ENCODE measurements at regions not wholly inside any gene's neighbourhood (a gene's known extent, or its start where the extent isn't known, plus 50 kb on each side); places are given as distances from the start of the nearest gene placed in this dataset.

GRCh38 chr11:70725739-70726138, 327.4 kb downstream of the CTTN start:
- no peak for DNase-seq (ENCODE audit: low spot score)

- DNase-seq (ENCODE audit: low spot score): no peak
These were observed 328.7 kb downstream of the CTTN start for GRCh38 chr11:70727021-70727420.

DNA sequence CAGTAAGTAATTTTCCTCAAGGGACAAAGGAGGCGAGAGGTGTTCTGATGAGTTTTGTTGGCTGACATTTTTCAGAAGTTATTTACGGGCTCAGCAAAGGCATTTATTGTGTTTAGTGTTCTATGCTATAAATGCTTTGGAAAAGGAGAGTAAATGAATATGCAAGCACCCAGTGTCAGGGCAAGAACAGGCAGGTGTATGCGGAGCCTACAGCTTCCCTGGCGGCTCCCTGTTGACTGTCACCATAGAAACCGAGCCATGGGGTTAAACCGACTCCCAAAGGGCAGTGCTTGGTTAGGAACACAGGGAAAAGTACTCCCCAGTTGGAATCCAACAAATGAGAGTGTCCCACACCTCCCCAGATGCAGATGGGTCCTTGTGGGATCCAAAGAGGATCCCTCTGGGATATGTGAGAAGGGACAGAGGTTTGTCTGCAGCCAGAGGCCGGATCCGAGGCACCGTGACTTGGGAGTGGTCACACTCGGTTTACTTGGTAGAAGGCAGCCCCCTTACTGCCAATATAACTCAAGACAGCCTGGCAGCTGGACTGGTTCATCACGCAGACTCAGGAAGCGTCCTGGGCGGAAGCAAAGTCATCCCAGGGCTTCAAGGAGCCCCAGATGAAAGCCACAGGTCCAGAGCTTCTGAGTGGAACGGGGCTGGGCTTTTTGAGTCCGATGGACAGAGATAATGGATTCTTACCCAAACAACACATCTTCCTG, 329.7 kb downstream of the CTTN start:
- no peak for DNase-seq (ENCODE audit: low spot score)

GRCh38 chr11:70729949-70730348, 331.6 kb downstream of the CTTN start:
- no peak for DNase-seq (ENCODE audit: low spot score)

DNA sequence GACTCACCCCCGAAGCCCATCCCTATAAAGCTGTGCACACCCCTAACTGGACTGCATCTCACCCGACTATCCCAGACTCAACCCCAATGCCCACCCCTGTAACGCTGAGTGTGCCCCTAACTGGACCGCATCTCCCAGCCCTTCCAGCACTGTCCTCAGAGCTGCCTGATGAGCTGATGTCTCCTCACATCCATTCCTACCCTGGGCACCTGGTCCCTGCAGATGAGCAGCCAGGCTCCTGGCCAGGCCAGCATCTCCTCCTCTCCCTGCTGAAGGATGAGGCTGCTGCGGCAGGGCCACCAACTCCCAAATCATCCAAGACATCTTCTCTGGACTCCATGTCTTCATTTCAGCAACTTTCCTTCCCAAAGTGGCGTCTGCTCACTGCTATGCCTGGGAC, 332.1 kb downstream of the CTTN start:
- no peak for DNase-seq (ENCODE audit: low spot score)

DNA sequence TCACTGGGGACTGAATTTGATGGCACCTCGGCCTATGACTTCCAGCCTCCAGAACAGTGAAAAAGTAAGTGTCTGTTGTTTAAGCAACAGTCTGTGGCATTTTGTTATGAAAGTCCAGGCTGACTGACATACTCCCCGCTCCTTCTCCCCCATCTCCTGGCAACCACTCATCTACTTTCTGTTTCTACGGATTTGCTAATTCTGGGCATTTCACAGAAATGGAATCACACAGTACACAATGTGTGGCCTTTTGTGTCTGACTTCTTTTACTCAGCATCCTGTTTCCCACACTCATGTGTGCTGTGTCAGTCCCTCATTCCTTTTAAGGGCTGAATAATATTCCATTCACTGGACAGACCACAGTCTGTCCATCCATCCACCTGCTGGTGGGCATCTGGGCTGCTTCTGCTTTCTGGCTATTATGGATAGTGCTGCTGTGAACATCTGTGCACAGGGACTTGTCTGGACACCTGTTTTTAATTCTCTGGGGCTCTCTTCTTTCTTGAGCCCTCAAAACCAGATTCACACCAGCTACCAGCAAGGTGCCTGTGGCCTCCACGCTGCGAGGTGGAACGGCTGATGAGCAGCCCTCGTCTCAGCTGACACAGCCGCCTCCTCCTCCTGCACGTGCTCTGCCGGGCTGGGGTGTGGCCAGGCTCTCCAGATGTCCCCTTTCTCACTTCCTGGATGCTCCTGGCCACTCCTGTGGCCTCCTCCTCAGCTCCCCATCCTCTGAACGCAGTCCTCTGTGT, 333.1 kb downstream of the CTTN start:
- no peak for DNase-seq (ENCODE audit: low spot score)

DNA sequence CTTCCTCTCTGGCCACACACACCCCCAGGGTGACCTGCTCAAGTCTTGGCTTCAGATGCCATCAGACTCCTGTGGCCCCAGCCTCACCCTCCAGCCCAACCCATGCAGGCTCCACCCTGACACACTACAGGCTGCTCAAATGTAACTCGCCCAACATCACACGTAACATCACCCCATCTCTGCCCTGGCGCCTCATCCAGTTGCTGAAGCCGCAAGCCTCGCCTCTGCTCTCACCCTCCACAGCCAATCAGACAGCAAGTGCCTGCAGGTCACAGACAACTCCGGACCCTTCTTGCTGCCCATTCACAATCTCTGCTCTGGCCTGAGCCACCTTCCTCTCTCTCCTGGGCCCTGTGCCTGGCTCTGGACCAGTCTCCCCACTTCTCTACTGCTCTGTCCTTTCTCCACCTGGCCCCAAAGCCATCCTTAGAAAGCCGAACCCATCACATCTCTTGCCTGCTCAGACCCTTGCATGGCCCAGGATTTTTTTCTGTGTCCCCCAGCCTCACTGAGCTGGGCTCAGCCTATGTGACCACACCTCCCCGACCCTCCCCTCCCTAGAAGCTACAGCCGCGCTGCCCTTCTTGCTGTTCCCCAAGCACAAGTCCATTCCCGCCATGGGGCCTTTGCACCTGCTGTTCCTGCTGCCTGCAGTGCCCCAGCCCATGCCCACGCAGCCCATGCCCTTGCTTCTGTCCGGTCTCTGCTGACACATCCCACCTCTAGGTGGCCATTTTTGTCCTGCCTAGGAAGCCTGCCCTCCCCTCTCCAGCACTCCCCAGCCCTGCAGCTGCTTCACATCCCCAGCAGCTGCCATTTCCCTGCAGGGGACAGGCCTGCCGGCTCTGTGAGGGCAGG, 333.9 kb downstream of the CTTN start:
- no peak for DNase-seq (ENCODE audit: low spot score)

DNA sequence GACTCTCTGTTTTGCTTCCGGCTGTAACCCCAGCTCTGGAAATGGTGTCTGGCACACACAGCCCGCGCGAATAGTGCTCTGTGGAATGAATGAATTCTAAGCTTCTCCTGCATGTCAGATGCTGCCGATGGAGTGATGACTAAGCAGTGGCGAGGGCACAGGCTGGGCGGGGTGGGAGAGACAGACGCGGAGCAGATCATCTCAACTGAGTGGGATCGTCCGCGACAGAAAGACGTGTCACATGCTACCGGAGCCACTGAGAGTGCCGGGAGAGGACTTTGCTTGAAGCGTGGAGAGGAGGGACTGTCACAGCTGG, 334.5 kb downstream of the CTTN start:
- DNase-seq (ENCODE audit: low spot score): no peak

- no peak for DNase-seq (ENCODE audit: low spot score)
These were observed 335.3 kb downstream of the CTTN start for GRCh38 chr11:70733327-70734325.

- no peak for DNase-seq (ENCODE audit: low spot score)
These were observed 336.1 kb downstream of the CTTN start for GRCh38 chr11:70734379-70734778.

- DNase-seq (ENCODE audit: low spot score): no peak
These were observed 336.6 kb downstream of the CTTN start for GRCh38 chr11:70734911-70735310.

DNA sequence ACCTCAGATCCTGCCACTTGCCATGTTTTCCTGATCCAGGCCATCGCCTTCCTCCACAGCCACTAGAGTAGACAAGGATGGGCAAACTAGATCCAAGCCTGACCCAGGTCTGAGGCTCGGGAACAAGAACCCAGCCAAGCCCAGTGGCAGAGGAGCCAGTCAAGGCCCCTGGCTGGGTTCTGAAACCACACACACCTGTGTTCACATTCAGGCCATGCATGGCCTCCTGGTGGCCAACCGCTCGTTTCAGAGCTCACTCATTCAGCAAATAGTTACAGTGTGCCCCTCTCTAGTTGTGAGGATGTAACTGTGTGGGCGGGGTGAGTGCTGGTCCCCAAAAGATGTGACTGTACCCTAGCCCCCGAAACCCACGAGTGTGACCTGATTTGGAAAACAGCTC, 337.6 kb downstream of the CTTN start:
- no peak for DNase-seq (ENCODE audit: low spot score)

- no peak for DNase-seq (ENCODE audit: low spot score)
These were observed 338.1 kb downstream of the CTTN start for GRCh38 chr11:70736461-70736860.

DNA sequence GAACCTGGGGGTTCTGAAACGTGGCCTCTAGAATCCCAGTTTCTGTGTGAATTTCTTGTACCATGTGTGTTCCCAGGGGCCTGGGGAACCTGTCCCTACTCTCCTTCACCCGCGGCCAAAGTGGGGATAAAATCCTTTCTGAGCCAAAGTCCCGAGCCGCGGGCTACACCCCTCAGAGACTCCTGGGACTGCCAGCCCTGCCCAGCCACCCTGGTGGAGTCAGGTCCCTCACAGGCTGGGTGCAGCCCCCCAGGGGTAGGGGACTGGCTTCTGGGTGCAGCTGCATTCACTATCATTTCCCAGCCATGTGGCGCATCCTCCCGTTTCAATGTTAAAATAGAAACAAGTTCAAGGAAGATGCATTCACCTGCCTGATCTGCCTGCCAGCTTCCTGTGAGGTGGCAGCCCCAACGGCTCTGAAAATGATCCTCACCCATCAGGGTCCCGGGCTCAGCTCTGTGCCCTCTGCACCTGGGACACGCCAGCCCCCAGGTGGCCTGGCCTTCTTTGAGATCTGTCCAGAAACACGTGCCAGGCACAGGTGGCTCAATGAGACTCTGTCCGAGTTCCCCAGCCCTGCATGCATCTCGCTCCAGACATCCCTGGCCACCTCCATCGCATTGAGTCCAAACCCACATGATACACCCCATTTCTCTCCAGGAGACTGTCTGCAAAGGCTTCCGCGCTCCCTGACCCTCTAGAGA, 338.8 kb downstream of the CTTN start:
- DNase-seq (ENCODE audit: low spot score): no peak

- DNase-seq (ENCODE audit: low spot score): no peak
These were observed 339.7 kb downstream of the CTTN start for GRCh38 chr11:70737816-70738630.

- DNase-seq (ENCODE audit: low spot score): no peak
These were observed 340.3 kb downstream of the CTTN start for GRCh38 chr11:70738661-70739060.

DNA sequence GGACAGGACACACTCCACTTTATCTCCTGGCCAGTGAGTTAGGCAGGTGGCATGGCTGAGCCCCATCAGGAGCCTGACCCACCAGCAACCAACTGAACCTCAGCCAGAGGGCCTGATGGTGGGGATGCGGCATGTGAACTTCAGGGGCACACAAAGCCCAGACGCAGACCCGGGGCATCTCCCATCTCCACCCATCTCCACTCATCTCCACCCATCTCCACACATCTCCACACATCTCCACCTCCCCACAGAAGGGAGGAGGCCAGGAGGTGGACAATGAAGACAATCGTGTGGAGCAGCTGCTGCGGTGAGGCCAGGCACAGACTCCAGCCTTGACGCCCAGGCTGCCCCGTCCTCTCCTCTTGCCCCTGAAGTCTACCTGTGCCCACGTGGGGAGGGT, 340.8 kb downstream of the CTTN start:
- DNase-seq (ENCODE audit: low spot score): no peak

GRCh38 chr11:70739811-70740487, 341.6 kb downstream of the CTTN start:
- no peak for DNase-seq (ENCODE audit: low spot score)

DNA sequence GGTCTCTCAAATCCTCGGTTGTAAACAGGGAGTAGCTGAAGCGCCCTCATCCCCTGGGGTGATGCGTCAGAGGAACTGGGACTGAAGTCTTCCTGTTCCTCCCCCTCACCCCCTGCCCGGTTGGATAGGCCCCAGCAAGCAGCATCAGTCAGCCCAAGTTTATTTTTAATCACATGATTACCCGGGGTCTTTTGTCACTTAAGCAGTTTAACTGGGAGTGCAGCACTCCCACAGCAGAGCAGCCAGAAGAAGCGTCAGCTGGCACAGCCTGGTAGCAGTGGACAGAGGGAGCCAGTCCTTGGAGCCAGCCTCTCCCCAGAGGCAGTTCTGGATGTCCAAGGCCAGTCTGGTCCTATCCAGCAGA, 342.1 kb downstream of the CTTN start:
- DNase-seq (ENCODE audit: low spot score): no peak

DNA sequence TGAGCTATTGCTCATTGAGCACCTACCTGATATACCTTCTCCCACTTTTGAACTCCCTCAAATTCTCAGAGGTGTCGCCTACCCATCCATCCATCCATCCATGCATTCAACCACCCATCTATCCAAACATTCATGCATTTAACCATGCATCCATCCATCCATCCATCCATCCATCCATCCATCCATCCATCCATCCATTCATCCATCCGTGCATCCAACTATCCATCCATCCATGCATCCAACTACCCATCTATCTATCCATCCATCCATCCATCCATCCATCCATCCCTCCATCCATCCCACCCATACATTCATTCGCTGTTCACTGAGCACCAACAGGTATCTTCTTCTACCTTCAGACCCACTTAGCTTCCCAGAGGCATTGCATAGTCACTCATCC, 342.8 kb downstream of the CTTN start:
- no peak for DNase-seq (ENCODE audit: low spot score)
